ENCODE measurements at regions not wholly inside any gene's neighbourhood (a gene's known extent, or its start where the extent isn't known, plus 50 kb on each side); places are given as distances from the start of the nearest gene placed in this dataset.

- TF ChIP-seq EP300 (IDR thresholded peaks at IDR 0.05; ENCODE audit: low read length): no peak
- no peak for TF ChIP-seq ZNF274 (IDR thresholded peaks at IDR 0.05; ENCODE audit: borderline replicate concordance, low read depth, low read length)
- no peak for TF ChIP-seq WHSC1 (IDR thresholded peaks at IDR 0.05; ENCODE audit: low read length)
- TF ChIP-seq KLF13 (tag; IDR thresholded peaks at IDR 0.05; ENCODE audit: borderline replicate concordance, low read depth): no peak
- TF ChIP-seq MEF2A (IDR thresholded peaks at IDR 0.05; ENCODE audit: control insufficient read depth, low read depth, low read length): no peak
- no peak for TF ChIP-seq SREBF1 (IDR thresholded peaks at IDR 0.05; ENCODE audit: borderline replicate concordance, low read depth, low read length)
- no peak for TF ChIP-seq ZZZ3 (IDR thresholded peaks at IDR 0.05)
- no peak for TF ChIP-seq CHD4 (IDR thresholded peaks at IDR 0.05; ENCODE audit: insufficient read depth, insufficient replicate concordance, low read depth, low read length, poor library complexity, severe bottlenecking)
- TF ChIP-seq ZBTB12 (CRISPR knock-in tag; IDR thresholded peaks at IDR 0.05): no peak
- no peak for TF ChIP-seq SMAD3 (CRISPR knock-in tag; conservative IDR thresholded peaks at IDR 0.05)
- TF ChIP-seq SP1 (CRISPR knock-in tag; IDR thresholded peaks at IDR 0.05): no peak
Measured at GRCh38 chr6:85357651-85358050, 92.2 kb upstream of the NT5E start.

Measured in K562 (cell line).